Stimulated activated CD8-positive, alpha-beta memory T cell treated with anti-CD3 and anti-CD28 coated beads, Interleukin-7, amount 100 ng/mL, for 48 hours (primary cell): ENCODE measurements at regions not wholly inside any gene's neighbourhood (a gene's known extent, or its start where the extent isn't known, plus 50 kb on each side); places are given as distances from the start of the nearest gene placed in this dataset.
"Not testable (repeated sequence)": the region's sequence is repeated elsewhere in the genome, so short reads cannot be mapped to it uniquely, and the experiment has no call there.

ENCODE experiments used
- DNase-seq, 2 donors: peaks; one replicate each; pipeline ENCODE4 v3.0.0-alpha.2; 2020; ENCODE audit warnings: low read depth in 1 of 2; ENCODE audit errors: extremely low read depth in 1 of 2

DNA sequence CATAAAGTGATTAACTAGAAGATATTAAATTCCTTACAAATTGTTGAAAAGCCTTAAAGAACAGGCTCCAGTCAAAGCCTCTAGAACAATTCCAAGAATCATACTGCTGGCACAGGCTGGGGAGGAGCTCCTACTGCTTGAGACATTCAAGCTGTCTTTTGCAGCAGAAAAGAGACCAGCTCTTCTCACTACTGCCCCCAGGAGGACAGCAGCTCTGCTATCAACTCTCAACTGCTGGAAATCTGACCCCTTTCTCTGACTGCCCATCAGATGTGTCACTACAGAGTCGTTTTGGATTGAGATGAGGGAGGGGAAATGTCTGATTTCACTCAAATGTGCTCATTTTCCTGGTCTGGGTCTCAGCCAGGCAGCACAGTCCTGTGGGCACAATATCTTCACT lies 421.0 kb downstream of the RPIA start:
- DNase-seq: not testable (repeated sequence)

DNA sequence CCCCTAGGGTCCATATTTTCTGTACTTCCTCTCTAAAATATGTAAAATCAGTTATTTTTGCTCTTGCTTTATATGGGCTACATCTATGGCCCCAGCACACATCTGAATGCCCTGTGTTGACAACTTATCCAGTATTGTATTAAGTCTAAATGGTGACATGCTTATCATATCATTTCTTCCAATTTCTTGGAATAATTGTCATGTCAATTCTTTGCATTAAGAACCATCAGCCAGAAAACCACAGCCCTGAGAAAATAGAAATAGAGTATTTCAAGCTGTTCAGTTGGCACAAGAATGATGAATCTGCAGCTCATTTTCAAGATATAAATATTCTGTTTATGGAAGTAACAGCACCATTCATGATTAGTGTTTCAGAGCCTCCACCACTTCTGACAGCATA lies 421.8 kb downstream of the RPIA start:
- not testable (repeated sequence) for DNase-seq

DNA sequence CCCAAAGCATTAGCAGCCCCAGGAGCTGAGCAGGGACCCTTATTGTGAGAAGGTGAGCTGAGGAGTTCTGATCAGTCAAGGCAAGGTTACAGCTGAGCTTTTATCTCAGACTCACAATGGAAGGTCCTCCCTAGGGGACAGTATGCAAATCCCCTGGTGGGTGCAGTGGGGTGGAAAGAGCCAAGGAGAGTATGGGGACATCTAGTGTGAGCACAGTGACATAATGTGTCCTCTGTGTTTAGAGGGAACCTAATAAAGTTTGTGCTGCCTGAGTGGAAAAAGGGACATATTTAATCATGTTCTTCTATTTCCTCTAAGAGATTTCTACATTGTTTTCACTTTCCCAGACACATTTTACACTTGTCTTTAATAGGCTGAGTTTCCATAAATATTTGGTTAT lies 438.0 kb downstream of the RPIA start:
- not testable (repeated sequence) for DNase-seq

DNA sequence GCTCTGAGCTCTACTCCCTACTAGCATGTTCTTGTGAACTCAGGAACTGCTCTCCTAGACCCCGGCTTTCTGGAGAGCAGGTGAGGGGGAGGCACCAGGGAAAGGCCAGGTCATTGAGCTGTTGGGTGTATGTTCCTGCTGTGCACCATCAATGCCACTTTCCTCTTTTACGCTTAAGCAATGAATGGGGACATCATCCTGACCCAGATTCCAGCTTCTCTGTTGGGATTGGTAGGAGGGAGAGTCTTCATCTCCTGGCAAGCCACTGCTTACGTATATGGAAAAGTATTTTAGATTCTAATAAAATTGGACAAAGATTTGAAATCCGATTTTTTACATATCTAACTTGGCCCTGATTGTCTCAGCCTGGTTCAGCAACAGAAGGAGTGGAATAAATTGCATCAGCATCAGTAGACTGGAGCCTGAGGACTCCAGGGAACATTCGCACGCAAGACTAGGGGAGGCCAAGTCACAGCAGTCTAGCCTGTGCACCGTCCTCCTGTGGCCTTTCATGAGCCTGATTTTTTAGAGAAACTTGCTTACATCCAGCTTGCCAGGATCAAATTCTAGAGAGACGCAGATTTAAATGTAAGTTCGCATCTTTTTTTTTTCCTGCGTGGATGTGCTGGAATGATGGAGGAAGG lies 439.3 kb downstream of the RPIA start:
- DNase-seq: not testable (repeated sequence)

DNA sequence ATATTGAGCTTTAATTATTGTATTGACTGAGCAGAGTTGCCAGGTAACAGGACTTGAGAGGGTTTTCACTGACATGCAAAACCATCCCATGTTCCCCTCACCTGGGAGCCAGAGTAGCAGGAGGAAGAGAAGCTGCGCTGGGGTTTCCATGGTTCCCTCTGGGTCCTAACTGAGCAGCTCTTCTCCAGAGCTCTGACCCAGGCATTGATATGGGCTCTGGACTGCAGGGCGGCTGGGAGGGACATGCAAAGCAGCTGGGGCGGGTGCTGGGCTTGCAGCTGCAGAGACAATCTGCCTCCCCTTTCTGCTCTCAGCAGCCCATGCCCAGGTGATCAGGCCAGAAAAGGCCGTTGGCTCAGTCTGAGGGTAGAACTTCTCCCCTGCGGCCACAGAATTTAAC lies 451.5 kb downstream of the RPIA start:
- not testable (repeated sequence) for DNase-seq

DNA sequence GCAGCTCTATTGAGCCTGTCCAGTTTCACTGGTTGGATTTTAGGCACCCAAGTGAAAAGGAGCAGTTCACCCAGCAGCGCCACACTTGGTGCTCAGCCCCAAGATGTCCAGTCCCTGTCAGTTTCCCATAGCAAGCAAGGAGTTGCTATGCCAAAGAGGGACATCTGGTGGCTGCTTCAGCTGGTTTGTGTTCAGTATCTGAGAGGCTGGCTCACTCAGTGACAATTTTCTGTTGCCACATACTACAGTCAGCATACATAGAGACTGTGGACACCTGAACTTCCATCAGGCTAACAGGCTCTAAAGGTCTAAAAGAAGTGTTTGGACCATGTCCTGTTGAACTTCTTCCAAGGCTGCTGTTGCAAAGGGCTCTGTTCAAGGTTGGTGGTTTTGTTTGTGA lies 453.9 kb downstream of the RPIA start:
- not testable (repeated sequence) for DNase-seq

DNA sequence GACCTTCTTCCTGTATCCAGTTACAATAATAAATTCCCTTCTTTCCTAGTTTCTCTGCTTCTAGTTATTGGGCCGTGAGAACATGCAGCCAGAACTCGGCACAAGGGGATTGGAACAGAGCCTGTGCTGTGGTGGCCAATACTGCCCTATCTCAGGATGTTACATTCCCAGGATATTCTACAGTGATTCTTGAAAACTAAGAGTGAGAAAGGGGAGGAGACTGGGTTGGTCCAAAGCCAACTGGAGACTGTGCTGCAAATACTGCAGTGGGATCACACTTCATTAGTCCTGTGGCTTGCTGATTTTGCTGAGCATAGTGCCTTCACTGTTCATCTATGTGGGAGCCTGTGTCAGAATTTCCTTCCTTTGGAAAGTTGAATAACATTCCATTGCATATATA lies 456.8 kb downstream of the RPIA start:
- not testable (repeated sequence) for DNase-seq

DNA sequence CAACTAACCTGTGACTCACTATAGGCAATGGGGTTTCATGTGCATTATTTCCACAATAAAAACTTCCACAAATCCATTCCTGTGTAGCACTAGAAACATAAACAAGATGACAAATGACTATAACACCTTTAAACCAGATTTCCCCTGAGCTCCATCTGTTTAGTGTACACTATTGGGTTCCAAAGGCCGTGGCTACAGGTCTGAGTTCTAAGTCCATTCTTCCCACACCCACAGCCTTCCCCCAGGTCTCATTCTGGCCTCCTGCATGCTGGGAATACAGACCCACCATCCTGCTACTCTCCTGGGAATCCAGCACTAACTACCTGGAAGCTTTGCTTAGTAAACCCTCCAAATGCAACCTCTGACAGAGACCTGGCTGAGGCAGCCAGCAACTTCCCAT lies 460.2 kb downstream of the RPIA start:
- DNase-seq: not testable (repeated sequence)

DNA sequence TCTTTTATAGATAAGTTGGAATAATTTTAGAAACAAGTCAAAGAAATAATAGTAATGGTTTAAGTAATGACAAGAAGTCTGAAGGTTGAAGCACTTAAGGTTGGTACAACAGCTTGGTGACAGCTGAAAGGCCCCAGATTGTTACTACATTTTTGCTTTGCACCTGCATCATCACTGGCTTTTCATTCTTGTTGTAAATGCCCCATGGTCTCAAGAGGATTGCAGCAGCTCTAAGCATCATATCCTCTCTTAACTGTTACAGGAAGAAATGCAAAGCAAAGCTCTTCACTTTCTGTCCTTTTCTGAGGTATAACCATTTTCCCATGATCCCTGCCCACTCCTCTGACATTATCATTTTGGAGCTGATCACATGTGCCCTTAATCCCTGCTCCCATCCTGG lies 461.0 kb downstream of the RPIA start:
- not testable (repeated sequence) for DNase-seq

DNA sequence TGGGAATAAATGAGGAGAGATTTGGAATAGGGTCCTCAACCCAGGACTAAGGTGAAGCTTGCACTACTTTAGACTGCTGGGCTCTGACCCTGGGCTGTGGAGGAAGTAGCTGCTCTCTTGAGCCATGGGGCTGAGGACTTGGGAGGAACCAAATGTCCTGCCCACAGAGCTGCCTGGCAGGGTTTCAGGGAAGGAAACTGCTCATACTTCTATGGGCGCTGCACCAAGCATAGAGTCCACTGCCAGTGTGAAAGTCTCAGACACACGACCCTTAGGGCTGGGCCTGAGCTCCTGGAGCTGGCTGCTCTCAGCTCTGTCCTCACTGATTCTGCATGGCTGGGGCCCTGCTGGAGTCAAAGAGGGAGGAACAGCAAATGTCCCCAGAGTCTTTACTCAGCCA lies 461.7 kb downstream of the RPIA start:
- DNase-seq: not testable (repeated sequence)

DNA sequence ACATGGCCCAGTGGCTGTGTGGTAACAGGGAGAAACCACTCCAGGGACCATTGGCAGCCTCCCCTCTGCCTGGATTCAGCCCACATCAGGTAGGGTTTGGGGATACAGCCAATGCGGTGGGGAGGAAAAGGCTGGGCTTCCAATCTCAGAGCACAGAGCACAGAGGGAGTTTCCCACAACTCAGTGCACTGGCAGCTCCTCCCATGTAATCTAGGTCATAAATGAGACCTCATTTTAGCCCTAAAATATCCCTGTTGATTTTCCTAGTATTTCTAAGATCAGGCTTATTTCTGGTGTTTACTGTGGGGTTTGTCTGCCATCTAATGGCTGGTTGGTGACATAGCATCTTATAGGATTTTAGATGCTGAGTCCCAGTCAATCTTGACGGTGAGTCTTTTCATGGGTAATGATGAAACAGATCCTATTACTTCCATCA lies 462.8 kb downstream of the RPIA start:
- DNase-seq: not testable (repeated sequence)

DNA sequence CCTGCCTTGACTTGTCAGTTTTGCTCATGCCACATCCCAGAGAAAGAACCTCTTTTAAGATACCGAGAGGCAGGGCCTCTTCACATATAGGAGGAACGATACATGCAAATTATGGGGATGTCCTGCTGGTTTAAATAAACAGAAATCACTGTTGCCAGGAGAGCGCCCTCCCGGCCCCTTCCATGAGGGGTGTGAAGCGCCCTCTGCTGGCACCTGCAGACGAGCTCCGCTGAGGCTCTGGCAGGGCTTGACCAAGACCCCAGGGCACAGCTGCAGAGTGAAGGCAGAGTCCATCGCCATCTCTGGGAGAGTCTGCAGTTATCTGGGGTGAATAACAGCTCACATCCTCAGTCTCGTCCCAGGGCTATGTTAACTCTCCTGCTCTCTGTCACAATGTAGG lies 468.8 kb downstream of the RPIA start:
- not testable (repeated sequence) for DNase-seq

DNA sequence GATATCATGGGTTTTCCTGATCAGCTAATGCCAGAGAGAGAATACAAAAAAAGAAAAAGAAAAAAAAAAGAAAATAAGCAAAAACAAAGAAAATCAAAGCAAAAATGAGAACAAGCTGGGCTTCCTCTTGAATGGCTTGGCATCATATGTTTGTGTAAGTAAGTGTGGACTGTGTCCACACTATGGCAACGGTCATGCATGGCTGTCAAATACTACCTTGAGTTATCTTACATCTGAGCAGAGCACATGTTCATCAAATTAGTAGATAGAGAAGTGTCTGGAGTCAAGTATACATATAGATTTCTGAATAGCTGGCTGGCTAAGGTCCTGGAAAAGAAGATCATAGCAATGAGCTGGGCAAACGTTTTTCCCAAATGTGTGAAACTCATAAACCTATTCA lies 470.2 kb downstream of the RPIA start:
- not testable (repeated sequence) for DNase-seq

DNA sequence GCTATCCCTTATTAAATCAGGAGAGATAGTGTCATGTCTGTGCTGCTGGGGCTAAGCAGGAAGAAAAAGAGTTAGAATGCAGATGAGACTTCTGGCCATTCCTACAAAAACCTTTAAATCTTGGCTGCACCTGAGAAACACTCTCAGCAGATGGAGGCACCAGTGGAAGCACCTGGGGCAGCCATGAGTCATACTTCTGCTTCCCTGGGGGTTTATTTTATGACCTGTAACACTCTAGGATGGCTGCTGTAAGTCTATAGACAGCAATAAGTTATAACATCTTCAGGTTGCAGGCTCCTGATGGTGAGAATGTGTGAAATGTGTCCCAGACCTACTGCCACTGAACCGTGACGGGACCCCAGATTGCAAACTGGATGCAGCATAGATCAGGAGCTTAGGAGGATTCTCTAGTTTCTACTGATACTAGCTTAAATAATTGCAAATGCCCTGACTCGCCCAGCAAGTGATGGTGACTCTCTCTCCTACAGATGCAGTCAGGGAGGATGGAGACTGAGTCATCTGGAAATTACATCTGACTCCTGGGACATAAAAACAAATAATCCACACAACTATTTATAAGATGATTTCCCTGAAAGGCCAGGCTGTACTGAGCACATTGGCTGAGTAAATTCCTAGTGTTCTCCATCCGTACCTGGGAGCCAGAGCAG lies 479.2 kb downstream of the RPIA start:
- DNase-seq: not testable (repeated sequence)

DNA sequence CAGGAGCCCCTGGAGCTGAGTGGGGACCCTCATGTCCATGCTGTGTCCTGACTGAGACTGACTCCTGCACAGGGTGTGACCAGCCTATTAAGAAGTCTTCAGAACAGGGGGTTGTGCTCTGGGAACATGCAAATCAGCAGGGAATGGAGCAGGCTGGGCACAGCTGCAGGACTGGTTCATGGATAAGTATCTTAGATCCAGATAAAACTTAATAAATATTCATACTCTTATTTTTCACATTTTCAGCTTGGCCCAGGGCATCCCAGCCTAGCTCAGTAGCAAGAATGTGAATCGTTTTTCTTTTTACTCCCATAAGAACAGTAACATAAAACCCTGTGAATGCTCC lies 479.7 kb downstream of the RPIA start:
- DNase-seq: not testable (repeated sequence)

DNA sequence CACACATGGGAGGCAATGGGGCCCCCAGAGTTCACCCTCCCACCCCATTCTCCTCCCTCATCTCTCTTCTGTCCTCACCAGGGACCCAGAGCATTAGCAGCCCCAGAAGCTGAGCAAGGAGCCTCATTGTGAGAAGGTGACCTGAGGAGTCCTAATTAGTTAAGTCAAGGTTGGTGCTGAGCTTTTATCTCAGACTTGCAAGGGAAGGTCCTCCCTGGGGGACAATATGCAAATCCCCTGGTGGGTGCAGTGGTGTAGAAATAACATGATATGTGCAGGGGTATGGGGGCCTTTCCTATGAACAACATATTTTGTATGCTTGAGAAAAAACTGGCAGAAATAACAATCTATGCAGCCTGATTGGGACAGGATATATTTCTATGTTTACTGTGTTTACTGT lies 485.5 kb downstream of the RPIA start:
- not testable (repeated sequence) for DNase-seq

DNA sequence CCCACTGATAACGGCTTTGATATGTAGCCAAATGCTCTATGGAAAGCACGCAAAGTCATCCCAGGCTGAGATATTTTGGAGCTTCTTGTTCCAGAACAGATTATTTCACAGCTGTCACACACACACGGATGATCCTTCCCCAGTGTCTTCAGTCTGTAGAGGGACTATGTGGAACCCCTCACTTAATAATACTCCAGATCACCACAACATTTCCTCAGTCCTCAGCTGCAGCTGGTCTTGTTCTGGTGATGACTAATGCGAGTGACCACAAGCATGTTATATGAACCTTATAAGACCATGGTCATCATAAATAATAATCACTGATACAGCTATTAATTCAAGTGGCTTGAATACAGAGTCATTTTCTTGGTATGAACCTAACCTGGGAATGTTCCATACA lies 490.7 kb downstream of the RPIA start:
- not testable (repeated sequence) for DNase-seq

DNA sequence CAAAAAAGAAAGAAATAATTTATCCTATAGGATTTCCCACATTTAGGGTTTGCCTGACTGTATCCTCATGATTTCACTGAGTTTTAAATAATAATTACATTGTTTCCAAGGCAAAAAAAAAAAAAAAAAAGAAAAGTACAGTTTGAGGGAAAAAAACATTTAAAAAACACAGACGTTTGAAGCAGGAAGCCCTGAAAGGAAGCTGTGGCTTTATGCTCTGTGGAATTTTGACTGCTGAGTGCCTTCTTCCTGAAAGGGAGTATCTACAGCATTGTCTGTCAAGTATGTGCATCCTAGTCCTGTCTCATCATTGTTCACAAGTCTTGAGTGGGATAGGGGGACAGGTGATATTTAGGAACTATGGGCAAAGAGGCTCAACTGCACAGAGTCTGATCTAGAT lies 493.3 kb downstream of the RPIA start:
- not testable (repeated sequence) for DNase-seq

DNA sequence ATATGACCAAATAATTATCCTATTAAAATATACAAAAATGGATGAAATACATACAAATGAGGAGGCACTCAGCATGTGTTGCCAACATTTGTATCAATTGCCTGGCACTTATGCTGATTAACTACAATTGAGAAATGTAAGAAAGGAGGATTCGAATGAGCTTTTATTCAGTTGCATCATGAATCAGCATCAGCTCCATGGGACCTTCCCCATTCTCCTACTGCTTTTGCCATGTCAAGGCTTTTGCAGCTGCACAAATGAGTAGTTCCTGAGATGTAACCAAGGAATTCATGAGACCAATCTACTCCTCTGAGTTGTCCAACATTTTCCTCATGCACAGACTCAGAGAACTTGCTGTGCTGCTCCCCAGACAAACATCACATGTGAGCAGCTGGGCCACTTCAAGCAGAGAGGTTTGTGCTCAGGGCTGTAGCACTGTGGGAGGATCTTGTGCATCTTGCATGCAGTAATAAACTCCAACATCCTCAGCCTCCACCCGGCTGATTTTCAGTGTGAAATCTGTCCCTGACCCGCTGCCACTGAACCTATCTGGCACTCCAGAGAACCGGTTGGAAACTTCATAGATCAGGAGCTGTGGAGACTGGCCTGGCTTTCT lies 504.3 kb downstream of the RPIA start:
- DNase-seq: not testable (repeated sequence)

DNA sequence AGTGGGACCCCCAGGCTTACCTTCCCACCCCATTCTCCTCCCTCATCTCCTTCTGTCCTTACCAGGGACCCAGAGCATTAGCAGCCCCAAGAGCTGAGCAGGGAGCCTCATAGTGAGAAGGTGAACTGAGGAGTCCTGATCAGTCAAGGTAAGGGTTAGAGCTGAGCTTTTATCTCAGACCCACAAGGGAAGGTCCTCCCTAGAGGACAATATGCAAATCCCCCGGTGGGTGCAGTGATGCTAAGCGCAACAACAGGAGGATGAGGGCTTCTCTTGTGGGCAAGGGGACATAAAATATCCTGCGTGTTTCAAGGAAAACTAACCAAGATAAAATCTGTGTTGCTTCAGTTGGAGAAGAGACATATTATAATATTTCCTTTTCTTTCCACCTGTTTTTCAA lies 505.2 kb downstream of the RPIA start:
- DNase-seq: not testable (repeated sequence)

DNA sequence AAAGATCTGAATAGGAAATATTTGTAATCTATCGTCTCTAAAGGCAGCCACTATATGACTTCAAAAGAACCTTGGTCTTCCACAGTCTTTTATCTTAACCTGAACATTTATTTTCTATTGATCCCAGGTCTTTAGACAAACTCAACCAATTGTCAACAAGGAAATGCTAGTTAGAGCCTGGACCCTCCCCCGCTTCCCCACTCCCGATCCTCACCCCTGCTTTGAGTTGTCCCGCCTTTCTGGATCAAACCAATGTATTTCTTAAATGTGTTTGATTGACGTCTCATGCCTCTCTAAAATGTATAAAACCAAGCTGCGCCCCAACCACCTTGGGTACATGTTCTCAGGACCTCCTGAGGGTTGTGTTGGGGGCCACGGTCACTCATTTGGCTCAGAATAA lies 506.6 kb downstream of the RPIA start:
- DNase-seq: not testable (repeated sequence)
